Activated naive CD4-positive, alpha-beta T cell treated with anti-CD3 and anti-CD28 coated beads, Interleukin-2, amount 50 U/mL, for 24 hours (primary cell): ENCODE measurements at regions not wholly inside any gene's neighbourhood (a gene's known extent, or its start where the extent isn't known, plus 50 kb on each side); places are given as distances from the start of the nearest gene placed in this dataset.

Experiments used
- H3K27ac Mint-ChIP-seq: one replicate; pipeline ENCODE4 v1.8.0; 2021; ENCODE audit warnings: mild to moderate bottlenecking, mixed read lengths
- H3K27me3 Mint-ChIP-seq: one replicate; pipeline ENCODE4 v1.8.0; 2021; ENCODE audit warnings: mixed read lengths
- H3K36me3 Mint-ChIP-seq: one replicate; pipeline ENCODE4 v1.8.0; 2021; ENCODE audit warnings: mixed read lengths
- H3K4me1 Mint-ChIP-seq: one replicate; pipeline ENCODE4 v1.8.0; 2021; ENCODE audit warnings: mixed read lengths
- H3K4me3 Mint-ChIP-seq: one replicate; pipeline ENCODE4 v1.8.0; 2021; ENCODE audit warnings: mild to moderate bottlenecking, mixed read lengths
- H3K9me3 Mint-ChIP-seq: one replicate; pipeline ENCODE4 v1.8.0; 2021; ENCODE audit warnings: mixed read lengths

DNA sequence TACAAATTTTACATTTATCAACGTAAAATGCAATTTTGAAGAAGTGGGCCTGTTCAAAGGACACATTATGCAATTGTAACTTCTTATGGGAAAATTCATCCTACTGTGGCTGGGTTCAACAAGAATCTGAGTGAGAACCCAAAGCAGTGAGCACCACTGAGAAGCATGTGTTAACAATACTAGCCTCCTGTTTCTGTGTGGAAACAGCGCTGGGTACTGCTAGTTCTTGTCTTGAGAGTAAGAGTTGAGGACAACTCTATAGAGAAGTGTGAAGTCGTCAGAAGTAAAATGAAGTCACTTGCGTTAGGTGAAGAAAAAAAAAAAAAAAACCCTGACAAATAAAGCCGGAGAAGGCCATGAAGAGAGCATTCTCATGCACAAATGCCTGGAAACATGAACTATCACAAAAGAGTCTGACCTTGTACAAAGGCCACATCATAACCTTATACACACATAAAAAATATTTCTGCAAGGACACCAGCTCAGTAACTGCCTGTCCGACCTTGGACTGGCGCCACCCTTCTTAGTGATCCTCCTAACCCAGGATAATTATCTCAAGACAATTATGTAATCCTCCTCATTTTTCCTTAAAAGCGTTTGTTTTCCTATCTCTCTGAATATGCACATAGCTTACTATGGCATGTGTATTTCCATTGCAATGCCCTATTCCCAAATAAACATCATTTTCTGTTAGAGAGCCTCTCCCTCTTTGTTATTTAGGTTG, 554.9 kb downstream of the HTR7 start:
- H3K9me3 Mint-ChIP-seq = no peaks in the 10 kb centered on the region
- no peaks in the 10 kb centered on the region for H3K27me3 Mint-ChIP-seq
- no peak overlapping the region for H3K4me3 Mint-ChIP-seq
- no peaks in the 10 kb centered on the region for H3K36me3 Mint-ChIP-seq
- H3K27ac Mint-ChIP-seq = no peak overlapping the region
- H3K4me1 Mint-ChIP-seq = no peaks in the 10 kb centered on the region

DNA sequence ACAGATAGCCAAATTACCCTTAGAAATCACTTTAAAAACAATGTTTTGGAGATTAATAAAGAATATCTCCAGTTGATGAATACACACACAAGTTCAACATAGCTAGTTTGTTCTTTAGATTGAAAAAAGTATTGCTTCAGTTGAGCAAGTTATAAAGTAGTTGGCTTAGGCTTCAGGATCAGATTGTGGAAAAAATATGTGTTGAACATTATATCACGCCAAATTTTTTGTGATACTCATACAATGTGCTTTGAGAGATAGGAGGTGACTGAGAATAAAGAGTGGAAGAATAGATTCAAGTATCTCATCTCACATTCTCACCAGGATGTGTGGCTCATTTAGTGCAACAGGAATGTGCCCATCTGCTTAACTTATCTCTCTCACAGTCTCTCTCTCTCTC, 553.3 kb downstream of the HTR7 start:
- no peaks in the 10 kb centered on the region for H3K27me3 Mint-ChIP-seq

DNA sequence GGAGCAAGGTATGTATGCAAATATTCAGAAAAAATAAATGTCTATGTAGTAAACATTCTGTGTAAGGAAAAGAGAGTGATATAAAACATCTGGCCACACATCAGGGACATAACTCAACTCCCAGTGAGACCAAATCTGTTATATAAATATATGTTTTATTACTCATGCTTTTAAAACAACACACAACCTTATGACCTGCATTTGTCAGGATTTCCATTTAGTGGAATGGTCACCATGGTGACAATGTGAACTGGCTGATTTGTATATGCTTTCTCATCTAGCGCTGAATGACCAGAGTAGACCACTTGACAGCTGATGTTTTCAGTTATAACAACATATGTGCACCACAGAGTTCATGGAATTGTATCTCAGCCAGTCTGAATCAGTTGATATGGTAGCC, 551.7 kb downstream of the HTR7 start:
- H3K27me3 Mint-ChIP-seq = no peaks in the 10 kb centered on the region
- no peak overlapping the region for H3K4me3 Mint-ChIP-seq
- peaks cover 13% of the 10 kb centered on the region for H3K9me3 Mint-ChIP-seq
- no peak overlapping the region for H3K27ac Mint-ChIP-seq
- no peaks in the 10 kb centered on the region for H3K4me1 Mint-ChIP-seq
- H3K36me3 Mint-ChIP-seq = no peaks in the 10 kb centered on the region

More for the DNA sequence above, 553.3 kb downstream of the HTR7 start:
- Mint-ChIP-seq H3K9me3 (peaks cover 11% of the 10 kb centered on the region), H3K4me3 (no peak overlapping the region), H3K4me1 (no peaks in the 10 kb centered on the region), H3K36me3 (no peaks in the 10 kb centered on the region), H3K27ac (no peak overlapping the region)

DNA sequence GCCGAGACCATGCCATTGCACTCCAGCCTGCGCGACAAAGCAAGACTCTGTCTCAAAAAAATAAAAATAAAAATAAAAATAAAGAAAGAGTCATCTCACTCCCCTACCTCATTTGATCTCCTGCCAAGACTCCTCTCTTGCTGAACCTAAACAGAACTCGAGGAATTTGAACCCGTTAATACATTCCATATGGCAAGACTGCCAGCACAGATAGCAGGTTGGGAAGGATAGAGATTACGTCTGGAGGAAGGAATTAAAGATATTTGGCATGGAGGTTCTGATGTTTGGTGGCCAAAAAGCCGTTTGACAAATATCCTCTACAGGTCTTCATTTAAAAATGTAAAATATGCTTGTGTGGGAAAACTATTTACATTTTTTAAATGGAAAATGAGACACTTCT, 549.6 kb downstream of the HTR7 start:
- Mint-ChIP-seq H3K9me3 (peaks cover 13% of the 10 kb centered on the region), H3K27ac (no peak overlapping the region), H3K4me3 (no peak overlapping the region), H3K4me1 (no peaks in the 10 kb centered on the region), H3K36me3 (no peaks in the 10 kb centered on the region), H3K27me3 (no peaks in the 10 kb centered on the region)

DNA sequence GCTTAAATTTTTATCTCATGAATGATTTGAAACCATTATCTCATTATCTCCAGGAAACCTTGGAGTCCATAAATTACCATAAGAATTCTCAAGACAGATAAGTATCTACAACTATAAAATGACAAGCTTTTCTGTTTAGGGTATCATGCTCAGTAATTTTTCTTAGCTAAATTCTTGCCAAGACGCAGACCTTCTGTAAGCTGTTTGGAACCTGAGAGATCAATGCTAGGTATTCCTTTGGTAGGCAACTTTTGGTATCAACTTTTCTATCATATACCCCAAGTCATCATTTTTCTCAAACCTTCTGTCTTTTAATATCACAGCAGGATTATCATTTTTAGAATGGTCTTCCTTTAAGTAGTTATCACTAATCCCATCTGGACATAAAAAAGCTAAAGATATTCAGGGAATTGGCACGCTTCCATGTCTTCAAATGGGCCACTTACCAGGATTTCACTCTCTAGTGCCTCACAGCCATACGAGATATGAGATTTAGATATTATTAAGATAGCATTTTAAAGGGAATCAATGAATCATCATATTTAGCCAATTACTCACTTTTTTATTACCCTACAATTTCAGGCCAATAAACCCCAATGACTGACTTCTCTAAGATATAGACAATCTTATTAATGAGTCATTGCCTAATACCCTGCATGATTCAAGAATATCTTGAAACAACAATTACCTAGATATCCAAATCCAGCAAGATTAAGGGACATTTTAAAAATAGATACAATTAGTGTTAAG, 544.1 kb downstream of the HTR7 start:
- Mint-ChIP-seq H3K4me1 (no peaks in the 10 kb centered on the region), H3K27ac (no peak overlapping the region), H3K4me3 (no peak overlapping the region), H3K27me3 (no peaks in the 10 kb centered on the region), H3K9me3 (peaks cover 10% of the 10 kb centered on the region), H3K36me3 (no peaks in the 10 kb centered on the region)

DNA sequence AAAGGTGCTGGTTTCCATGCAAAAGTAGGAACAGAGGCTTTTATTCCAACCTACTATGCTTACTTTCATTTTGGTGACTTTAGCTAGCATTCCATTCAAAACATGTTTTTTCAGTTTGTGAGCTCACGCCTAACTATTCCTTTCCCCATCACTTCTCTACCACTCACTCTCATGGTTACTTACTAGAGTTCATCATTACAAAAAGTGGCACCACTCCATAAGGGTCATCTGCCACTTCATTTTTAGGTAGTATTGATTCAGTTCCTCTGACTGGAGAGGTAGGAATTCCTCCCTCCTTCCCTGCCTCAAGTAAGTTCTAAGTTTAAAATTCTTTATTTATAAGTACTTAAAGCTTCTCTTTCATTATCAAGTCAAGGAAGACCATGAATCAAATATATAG, 543.1 kb downstream of the HTR7 start:
- H3K27me3 Mint-ChIP-seq = no peaks in the 10 kb centered on the region
- no peak overlapping the region for H3K4me3 Mint-ChIP-seq
- peaks cover under 1% of the 10 kb centered on the region for H3K9me3 Mint-ChIP-seq
- no peaks in the 10 kb centered on the region for H3K4me1 Mint-ChIP-seq
- H3K36me3 Mint-ChIP-seq = no peaks in the 10 kb centered on the region
- no peak overlapping the region for H3K27ac Mint-ChIP-seq

DNA sequence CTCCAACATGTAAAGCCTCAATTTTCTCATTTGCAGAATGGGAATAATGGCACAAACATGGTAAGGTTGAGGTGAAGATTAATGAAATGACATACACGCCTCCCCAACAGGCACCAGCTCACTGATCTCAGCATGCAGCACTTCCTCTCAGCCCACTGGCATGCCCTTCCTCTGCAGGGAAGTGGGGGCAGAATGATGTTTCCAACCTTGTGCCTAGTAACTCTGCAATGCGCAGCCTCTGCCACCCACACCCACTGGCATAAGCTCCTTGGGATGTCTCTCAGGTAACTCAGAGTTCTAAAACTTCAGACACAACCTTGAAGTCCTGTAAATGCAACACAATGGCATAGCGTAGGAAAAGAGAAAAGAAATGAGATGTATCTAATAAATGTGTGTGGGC, 540.7 kb downstream of the HTR7 start:
- Mint-ChIP-seq H3K27me3 (no peaks in the 10 kb centered on the region), H3K9me3 (no peaks in the 10 kb centered on the region), H3K36me3 (no peaks in the 10 kb centered on the region), H3K4me3 (no peak overlapping the region), H3K4me1 (no peaks in the 10 kb centered on the region), H3K27ac (no peak overlapping the region)

DNA sequence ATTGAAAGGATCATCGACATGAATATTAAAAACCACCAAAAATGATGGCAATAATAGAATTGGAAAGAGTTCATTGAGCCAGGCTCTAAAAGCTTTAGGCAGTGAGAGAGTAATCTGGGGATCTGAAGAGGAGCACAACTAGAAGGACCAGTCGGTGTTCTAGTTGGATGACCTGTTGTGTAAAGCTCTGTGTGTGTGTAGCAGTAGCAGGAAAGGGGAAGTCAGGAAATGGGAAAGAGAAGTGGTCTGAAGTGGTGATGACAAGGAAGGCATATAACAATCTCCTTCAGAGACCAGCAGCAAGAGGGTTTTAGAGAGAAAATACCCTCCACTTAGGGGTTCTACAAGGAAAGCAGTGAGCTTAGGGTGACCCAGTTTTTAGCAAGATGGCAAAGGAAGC, 539.2 kb downstream of the HTR7 start:
- Mint-ChIP-seq H3K4me1 (no peaks in the 10 kb centered on the region), H3K4me3 (no peak overlapping the region), H3K27ac (no peak overlapping the region), H3K27me3 (no peaks in the 10 kb centered on the region), H3K36me3 (no peaks in the 10 kb centered on the region), H3K9me3 (peaks cover 4% of the 10 kb centered on the region)

DNA sequence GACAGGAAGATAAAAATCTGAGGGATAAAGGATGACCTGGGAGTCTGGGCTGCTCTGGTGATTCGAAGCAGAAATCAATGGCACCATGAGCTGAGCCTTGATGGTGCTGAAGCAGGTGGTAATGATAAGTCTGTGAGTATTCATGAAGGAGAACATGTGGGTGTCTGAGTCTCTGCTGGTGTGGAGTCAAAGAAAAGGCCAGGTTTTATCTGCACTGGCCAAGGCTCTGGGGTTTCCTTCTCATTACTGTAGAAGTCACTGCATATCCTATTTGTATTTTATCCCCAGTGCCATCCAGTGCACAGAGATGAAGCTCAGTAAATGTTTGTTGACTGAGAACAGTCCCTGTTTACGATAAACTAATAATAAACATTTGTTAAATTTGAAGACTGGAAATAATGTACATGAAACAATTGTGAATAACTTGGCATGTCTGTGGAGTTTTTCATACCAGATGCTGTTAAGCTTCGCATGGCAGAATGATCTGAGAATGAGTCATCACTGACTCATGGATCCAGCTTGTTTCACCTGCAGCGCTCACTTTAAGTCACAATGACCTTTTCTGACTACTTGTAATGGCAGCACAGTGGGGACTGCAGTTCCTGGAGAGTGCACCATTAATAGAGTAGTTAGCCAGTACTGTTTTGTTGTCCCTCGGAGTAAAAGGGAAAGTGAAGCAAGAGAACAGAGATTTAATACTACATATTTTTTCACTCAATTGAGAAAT, 538.5 kb downstream of the HTR7 start:
- no peaks in the 10 kb centered on the region for H3K4me1 Mint-ChIP-seq
- no peaks in the 10 kb centered on the region for H3K27me3 Mint-ChIP-seq
- H3K4me3 Mint-ChIP-seq = no peak overlapping the region
- H3K27ac Mint-ChIP-seq = no peak overlapping the region
- H3K36me3 Mint-ChIP-seq = no peaks in the 10 kb centered on the region
- peaks cover 4% of the 10 kb centered on the region for H3K9me3 Mint-ChIP-seq

DNA sequence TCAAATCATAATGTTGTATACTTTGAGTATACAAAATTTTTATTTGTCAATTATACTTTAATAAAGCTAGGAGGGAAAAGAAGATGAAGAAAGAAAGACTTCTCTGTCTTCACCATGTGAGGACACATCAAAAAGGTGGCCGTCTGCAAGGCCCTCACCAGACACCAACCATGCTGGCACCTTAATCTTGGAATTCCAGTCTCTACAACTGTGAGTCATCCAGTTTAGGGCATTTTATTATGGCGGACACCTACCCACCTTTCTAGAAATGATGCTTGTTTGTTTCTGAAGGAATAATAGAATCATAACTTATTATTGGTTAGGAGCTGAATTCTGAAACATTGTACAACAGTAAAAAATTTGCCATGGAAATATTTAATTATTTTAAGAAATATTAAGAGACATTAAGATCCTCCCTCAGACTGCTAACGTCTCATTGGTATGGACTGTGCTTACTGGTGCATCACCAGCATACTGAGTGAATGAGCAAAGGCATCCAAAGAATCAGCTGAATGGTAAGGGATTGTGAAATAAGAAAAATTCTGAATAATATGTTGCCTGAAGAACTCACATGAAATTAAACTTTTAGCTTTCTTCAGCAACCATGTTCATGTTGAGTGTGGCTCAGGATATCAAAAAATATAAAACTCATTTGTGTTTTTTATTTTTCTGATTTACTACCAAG, 536.6 kb downstream of the HTR7 start:
- no peak overlapping the region for H3K4me3 Mint-ChIP-seq
- H3K4me1 Mint-ChIP-seq = no peaks in the 10 kb centered on the region
- H3K36me3 Mint-ChIP-seq = no peaks in the 10 kb centered on the region
- no peak overlapping the region for H3K27ac Mint-ChIP-seq
- peaks cover 4% of the 10 kb centered on the region for H3K9me3 Mint-ChIP-seq
- H3K27me3 Mint-ChIP-seq = no peaks in the 10 kb centered on the region

DNA sequence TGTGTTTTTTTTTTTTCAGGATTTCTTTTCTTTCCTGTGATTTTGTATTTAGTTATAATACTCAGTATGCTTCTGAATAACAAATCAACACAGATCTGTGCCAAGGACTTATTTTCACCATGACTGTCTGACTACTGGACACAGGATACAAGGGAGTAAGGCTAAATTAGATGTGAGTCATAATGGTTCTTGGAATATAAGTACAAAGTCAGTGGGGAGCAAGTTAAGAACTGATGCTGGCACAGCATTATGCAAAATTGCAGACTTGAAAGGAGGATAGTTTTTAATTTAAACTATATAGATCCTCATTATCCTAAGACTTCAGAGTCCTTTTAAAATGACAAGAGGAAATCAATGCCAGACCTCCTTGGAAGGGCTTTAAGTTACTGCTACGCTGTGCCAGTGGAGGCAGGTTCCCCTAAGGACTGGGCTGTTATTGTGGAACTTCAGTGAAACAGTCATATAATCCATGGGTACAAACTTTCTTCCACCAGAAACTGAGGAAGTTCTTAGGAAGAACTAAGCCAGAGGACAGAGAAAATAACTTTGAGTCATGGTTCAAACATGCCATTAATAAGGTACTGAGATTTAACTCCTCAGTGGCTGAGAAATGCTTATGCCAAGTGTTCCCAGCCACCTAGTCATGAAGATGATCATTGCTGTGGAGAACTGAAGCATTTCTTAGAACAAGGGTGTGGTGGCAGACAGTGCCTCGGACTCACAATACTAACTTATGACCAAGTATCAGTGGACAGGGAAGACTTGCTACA, 531.2 kb downstream of the HTR7 start:
- no peak overlapping the region for H3K27ac Mint-ChIP-seq
- H3K4me3 Mint-ChIP-seq = no peak overlapping the region
- no peaks in the 10 kb centered on the region for H3K36me3 Mint-ChIP-seq
- H3K9me3 Mint-ChIP-seq = peaks cover 4% of the 10 kb centered on the region
- H3K27me3 Mint-ChIP-seq = no peaks in the 10 kb centered on the region
- H3K4me1 Mint-ChIP-seq = no peaks in the 10 kb centered on the region

DNA sequence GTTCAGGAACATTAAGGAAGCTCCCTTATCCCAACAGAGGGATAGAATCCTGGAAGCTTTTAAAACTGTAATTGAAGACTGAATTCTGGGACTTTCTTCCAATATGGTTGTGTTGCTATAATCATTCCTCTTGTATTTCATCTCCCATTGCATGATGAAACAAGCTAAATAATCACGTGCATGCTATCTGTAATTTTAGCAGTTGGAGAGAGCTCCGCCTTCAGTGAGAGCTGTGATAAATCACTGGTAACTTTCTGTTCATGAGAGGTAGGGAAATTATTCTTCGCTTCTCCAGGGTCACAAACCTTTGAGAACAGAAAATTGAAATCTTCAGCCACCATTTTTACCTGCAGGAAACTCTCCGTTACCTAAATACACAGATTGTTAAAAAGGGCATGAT, 530.2 kb downstream of the HTR7 start:
- Mint-ChIP-seq H3K4me1 (no peaks in the 10 kb centered on the region), H3K27ac (no peak overlapping the region), H3K9me3 (peaks cover under 1% of the 10 kb centered on the region), H3K36me3 (no peaks in the 10 kb centered on the region), H3K4me3 (no peak overlapping the region), H3K27me3 (no peaks in the 10 kb centered on the region)

DNA sequence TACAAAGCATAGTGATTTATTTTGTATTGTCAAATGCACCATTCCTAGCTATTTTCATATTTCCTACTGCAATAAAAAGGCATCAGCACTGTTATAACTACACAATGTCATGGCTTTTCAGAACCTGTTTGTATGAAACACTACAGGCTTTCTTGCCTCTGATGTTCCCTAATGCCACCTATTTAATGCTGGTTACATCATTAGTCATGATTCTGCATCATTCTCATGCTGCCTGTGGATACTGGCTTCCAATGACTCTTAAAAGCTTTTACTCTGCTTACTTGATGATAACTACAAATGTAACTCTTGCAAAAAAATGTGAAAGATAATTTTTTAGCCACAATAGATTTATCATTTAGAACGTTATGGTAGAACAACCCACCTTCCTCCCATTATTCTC, 529.4 kb downstream of the HTR7 start:
- no peak overlapping the region for H3K27ac Mint-ChIP-seq
- H3K4me3 Mint-ChIP-seq = no peak overlapping the region
- peaks cover 6% of the 10 kb centered on the region for H3K9me3 Mint-ChIP-seq
- no peaks in the 10 kb centered on the region for H3K4me1 Mint-ChIP-seq
- peaks cover 1% of the 10 kb centered on the region for H3K27me3 Mint-ChIP-seq
- no peaks in the 10 kb centered on the region for H3K36me3 Mint-ChIP-seq

DNA sequence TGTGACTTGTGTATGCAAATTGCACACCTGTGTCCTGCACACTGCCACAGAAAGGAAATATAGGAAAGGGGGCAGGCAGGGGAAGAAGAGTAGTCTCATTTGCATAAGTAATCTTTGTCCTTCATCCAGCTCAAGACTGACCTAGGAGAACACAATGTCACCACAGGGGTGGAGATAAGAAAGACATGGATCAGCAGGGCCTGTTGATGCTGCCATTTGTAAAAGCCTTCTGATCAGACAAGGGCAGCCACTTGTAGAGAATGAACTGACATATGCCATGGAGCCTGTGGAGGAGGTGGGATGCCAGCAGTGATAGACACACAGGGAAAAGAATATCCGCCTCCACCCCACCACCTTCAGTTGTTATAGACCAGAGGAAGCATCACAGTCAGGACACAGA, 528.9 kb downstream of the HTR7 start:
- Mint-ChIP-seq H3K9me3 (peaks cover 6% of the 10 kb centered on the region), H3K27ac (no peak overlapping the region), H3K36me3 (no peaks in the 10 kb centered on the region), H3K27me3 (peaks cover 1% of the 10 kb centered on the region), H3K4me3 (no peak overlapping the region), H3K4me1 (no peaks in the 10 kb centered on the region)

DNA sequence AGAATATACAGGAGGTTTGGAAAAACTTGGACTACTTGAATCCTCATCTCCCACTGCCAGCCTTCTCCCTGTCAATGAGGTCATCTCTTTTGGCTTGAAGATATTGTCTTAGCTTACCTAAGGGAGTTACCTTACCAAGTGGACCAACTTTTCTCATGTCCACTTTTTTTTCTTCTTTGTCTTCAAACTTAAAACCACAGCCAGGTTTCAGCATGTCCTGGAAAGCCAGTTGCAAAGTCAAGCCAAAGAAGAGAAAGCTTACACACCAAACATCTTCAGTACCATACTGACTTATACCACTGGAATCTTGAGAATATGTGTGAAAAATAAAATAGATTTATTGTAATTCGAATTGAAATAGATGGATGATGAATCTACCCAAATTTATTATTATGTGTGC, 520.5 kb downstream of the HTR7 start:
- H3K4me1 Mint-ChIP-seq = no peaks in the 10 kb centered on the region
- H3K9me3 Mint-ChIP-seq = peaks cover 6% of the 10 kb centered on the region
- peaks cover 1% of the 10 kb centered on the region for H3K27me3 Mint-ChIP-seq
- no peaks in the 10 kb centered on the region for H3K36me3 Mint-ChIP-seq
- H3K27ac Mint-ChIP-seq = no peak overlapping the region
- H3K4me3 Mint-ChIP-seq = no peak overlapping the region
